ENCODE measurements at regions not wholly inside any gene's neighbourhood (a gene's known extent, or its start where the extent isn't known, plus 50 kb on each side); places are given as distances from the start of the nearest gene placed in this dataset.

GRCh38 chr19:29442094-29442493, 83.7 kb upstream of the VSTM2B start:
- Histone ChIP-seq H3K27ac (no peak overlapping the region), H3K4me3 (no peak overlapping the region), H3K27me3 (peaks cover 0 to 24% (median 4%) of the 10 kb centered on the region in 3 donors), H3K9me3 (peaks cover 6 to 50% (median 23%) of the 10 kb centered on the region in 4 donors), H3K36me3 (no peaks in the 10 kb centered on the region), H3K4me1 (no peaks in the 10 kb centered on the region)
- 66 to 79% (median 72%) methylated on average over 7 of the region's 7 CpGs for WGBS, 5 donors
- no peak for TF ChIP-seq EP300 (IDR thresholded peaks at IDR 0.05)
- TF ChIP-seq POLR2A (IDR thresholded peaks at IDR 0.05): no peak
- no peak for TF ChIP-seq CTCF (IDR thresholded peaks at IDR 0.05)
- no peak for TF ChIP-seq POLR2AphosphoS5 (IDR thresholded peaks at IDR 0.05)
- no peak for DNase-seq
- intact Hi-C loops (cut with DNase I; ENCODE audit: low total_unique reads): no loop called here

GRCh38 chr19:29442910-29443309, 82.9 kb upstream of the VSTM2B start:
- WGBS, 5 donors: 61 to 86% (median 67%) methylated on average over 1 to 5 of the region's 5 CpGs
- intact Hi-C loops (cut with DNase I; ENCODE audit: low total_unique reads): no loop called here

DNA sequence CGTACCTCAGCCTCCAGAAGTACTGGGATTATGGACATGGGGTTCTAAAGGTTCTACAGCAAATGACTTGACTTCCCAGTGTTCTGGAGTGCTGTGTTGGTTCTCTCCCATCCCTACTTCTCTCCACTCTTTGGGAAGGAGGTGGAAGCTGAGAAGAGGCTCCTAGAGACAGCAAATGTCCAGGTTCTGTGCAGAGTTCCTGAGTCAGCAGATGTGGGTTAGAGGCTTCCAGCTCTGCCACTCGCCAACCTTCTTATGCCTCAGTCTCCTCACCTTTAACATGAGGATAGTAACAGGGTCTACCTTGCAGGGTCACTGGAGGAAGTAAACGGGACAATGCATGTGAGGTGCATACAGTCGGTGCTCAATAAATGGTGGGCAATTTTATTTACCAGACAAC, 80.5 kb upstream of the VSTM2B start:
- Histone ChIP-seq H3K27ac (no peak overlapping the region), H3K4me1 (no peaks in the 10 kb centered on the region), H3K9me3 (peaks cover 6 to 28% (median 12%) of the 10 kb centered on the region in 4 donors), H3K36me3 (no peaks in the 10 kb centered on the region), H3K4me3 (no peak overlapping the region), H3K27me3 (peaks cover 0 to 38% (median 4%) of the 10 kb centered on the region in 3 donors)
- TF ChIP-seq POLR2A (IDR thresholded peaks at IDR 0.05): no peak
- no peak for TF ChIP-seq EP300 (IDR thresholded peaks at IDR 0.05)
- TF ChIP-seq POLR2AphosphoS5 (IDR thresholded peaks at IDR 0.05): no peak
- TF ChIP-seq CTCF (IDR thresholded peaks at IDR 0.05): no peak
- DNase-seq: no peak
- intact Hi-C loops (cut with DNase I; ENCODE audit: low total_unique reads): no loop called here
- 67 to 80% (median 70%) methylated on average over 4 of the region's 4 CpGs for WGBS, 5 donors

More at GRCh38 chr19:29442910-29443309, 82.9 kb upstream of the VSTM2B start:
- TF ChIP-seq POLR2AphosphoS5 (IDR thresholded peaks at IDR 0.05) (no peak), CTCF (IDR thresholded peaks at IDR 0.05) (no peak), POLR2A (IDR thresholded peaks at IDR 0.05) (no peak), EP300 (IDR thresholded peaks at IDR 0.05) (no peak)
- H3K4me1 ChIP-seq: no peaks in the 10 kb centered on the region
- H3K27ac ChIP-seq: no peak overlapping the region
- H3K27me3 ChIP-seq: peaks cover 0 to 26% (median 4%) of the 10 kb centered on the region in 3 donors
- no peak overlapping the region for H3K4me3 ChIP-seq
- H3K9me3 ChIP-seq: peaks cover 6 to 42% (median 23%) of the 10 kb centered on the region in 4 donors
- DNase-seq: no peak
- no peaks in the 10 kb centered on the region for H3K36me3 ChIP-seq

GRCh38 chr19:29446361-29446760, 79.4 kb upstream of the VSTM2B start:
- Histone ChIP-seq H3K36me3 (no peaks in the 10 kb centered on the region), H3K9me3 (peaks cover 0 to 17% (median 5%) of the 10 kb centered on the region in 4 donors), H3K4me3 (no peak overlapping the region), H3K27me3 (peaks cover 0 to 38% (median 4%) of the 10 kb centered on the region in 3 donors), H3K4me1 (no peaks in the 10 kb centered on the region), H3K27ac (no peak overlapping the region)
- 64 to 75% (median 68%) methylated on average over 4 of the region's 4 CpGs for WGBS, 5 donors
- intact Hi-C loops (cut with DNase I; ENCODE audit: low total_unique reads): no loop called here
- no peak for DNase-seq
- no peak for TF ChIP-seq POLR2A (IDR thresholded peaks at IDR 0.05)

- 72 to 94% (median 90%) methylated on average over 8 of the region's 8 CpGs for WGBS, 5 donors
- Histone ChIP-seq H3K27me3 (peaks cover 0 to 30% (median 4%) of the 10 kb centered on the region in 3 donors), H3K4me1 (no peaks in the 10 kb centered on the region), H3K36me3 (no peaks in the 10 kb centered on the region), H3K9me3 (peaks cover 0 to 6% (median under 1%) of the 10 kb centered on the region in 4 donors), H3K27ac (no peak overlapping the region), H3K4me3 (no peak overlapping the region)
- intact Hi-C loops (cut with DNase I; ENCODE audit: low total_unique reads): no loop called here
- DNase-seq: no peak
- TF ChIP-seq EP300 (IDR thresholded peaks at IDR 0.05) (no peak), POLR2AphosphoS5 (IDR thresholded peaks at IDR 0.05) (no peak), POLR2A (IDR thresholded peaks at IDR 0.05) (no peak), CTCF (IDR thresholded peaks at IDR 0.05) (no peak)
Measured at GRCh38 chr19:29448046-29448445, 77.7 kb upstream of the VSTM2B start.
